ENCODE measurements at regions not wholly inside any gene's neighbourhood (a gene's known extent, or its start where the extent isn't known, plus 50 kb on each side); places are given as distances from the start of the nearest gene placed in this dataset.

DNA sequence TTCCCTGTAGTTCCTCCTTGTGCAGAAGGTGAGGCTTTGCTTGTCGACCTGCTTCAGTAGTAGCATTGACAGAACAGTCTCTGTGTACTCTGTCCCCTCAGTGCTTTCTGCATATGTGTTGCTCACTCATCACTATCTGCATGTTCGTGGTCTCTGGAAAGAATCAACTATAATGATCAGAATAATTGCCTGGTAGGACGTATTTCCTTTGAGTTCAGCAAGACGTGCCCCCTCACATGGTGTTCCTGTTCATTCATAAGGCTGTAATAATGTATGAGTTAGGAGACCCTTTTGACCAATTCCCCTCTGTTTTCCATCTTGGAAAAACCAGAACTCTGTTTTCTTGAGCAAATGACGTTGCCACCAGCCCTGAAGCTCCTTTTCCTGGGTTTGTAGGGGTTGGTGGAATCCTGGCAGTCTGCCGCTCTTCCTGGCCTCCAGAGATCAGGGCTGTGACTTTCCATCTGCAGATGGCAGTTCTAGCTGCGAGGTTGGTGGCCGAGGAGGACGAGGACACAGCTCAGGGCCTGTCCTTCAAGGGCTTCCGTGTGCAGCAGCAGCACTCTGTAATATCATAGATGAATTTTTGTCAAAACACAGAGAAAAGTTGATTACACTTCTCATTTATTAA lies 61.9 kb downstream of the EXOSC2 start:
- no peak for DNase-seq

DNA sequence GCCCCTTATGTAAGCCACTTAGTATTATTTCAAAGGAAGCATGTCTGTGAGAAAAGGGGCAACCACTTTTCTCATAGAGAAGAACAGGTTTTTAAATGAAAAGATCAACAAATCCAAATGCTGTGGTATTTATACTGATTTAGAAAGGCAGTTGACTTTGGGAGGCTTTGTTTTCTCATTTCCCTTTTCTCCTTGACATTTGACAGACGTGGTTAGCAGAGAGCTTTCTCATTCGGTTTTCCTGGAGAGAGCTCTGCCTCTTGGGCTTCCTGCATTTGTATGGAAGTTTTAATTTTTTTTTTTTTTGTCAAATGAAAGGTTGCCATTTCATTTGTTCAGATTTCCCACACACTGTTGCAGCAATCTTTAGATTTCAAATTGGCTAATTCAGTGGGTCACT lies 62.5 kb downstream of the EXOSC2 start:
- no peak for DNase-seq

DNA sequence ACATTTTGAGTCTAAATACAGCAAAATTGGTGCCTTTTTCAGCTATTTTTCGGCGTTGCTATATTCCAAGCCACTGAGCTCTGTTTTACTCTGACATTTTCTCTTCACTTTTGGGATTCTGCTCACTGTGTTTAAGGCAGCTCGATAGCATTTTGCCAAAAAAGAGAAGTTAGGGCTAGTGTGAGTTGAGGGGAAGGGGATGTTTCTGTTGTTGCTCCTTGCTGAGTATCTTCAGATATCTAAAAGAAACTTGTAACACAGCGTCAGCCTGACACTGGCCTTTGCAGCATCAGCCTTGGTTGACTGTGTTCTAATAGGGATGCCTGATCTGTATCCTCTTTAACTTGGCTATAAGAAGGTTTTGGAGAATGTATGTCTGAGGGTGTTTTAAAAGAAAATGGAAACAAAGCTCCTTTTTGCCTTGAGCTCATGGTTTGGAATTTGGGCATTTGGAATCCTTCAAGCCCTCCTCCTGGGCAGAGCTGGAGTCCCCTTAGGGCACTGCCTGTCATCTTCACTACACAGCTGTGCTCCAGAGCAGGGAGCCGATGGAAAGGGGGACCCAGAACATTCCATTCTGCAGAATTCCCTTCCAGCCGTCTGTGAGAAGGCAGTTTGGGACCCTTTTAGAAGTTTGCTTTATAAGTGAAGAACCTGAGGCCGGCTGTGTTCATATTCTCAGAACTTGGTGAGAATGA lies 63.0 kb downstream of the EXOSC2 start:
- DNase-seq, result no peak

- no peak for DNase-seq
Measured at GRCh38 chr9:130759738-130760137, 66.2 kb downstream of the EXOSC2 start.

DNA sequence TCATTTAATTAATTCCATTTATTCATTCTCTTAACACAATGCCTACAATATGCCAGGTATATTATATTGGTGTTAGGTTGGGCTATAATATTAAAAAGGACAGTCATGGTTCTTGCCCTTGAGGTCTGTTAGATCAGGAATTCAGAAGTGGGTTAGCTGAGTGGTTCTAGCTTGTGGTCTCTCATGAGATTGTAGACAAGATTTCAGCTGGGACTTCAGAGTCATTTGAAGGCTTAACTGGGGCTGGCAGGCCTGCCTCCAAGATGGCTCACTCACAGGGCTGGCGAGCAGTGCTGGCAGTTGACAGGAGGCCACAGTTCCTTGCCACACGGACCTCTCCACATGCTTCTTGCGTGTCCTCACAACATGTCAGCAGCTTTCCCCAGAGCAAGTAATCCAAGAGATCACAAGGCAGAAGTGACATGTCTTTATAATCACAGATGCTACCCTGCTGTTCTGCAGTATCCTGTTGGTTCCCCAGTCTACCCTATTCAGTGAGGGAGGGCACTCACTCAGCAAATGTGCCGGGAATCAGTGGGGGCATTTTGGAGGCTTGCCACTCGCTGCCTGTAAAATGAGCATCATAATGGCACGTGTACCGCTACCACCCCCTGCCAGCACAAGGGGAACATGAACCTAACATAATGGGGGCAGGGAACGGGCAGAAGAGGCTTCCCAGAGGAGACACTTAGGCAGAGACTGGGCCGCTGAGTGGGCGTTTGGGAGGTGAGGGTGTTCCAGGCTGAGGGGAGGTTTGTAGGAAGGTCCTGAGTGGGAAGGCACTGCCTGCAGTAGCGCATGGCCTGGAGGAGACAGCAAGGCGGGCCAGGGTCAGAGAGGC lies 70.0 kb downstream of the EXOSC2 start:
- DNase-seq, result no peak

DNA sequence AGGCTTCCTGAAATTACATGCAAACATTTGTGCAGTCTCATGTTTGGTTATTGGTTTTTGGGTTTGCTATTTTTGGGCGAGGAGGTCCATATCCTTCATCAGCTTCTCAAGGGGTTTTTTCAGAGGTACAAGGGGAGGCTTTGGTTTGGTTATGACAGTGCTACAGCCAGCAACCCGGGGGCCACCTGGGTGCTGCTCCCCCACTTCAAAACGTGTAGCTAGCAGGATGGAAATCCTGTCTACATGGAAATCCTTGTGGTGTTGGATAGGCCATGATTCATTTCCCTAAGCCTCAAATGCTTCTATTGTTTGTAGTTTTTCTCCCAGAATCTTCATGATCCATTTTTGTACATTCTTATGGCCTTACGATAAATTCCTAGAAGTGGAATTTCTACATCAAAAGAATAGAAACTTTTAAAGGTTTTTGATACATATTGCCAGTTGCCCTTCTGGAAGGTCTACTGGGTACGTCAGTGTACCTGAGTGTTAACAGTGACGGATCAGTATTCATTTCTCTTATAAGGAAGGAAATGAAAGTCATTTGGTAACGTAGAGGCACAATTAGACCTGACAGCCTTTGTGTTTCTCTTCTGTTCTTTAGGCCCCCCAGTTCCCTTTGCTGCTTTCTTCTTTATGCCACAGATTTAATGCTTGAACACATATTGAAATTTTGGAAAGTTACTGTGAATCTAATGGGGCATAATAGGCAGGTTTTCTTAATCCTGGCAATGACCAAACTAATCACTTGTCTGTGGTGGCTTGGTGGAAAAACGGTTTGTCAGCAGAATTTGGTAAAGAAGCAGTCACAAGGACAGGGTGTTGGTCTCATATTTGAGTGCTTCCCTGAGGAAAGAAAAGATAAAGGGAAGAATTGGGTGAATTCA lies 69.7 kb upstream of the ABL1 start:
- DNase-seq, result no peak

GRCh38 chr9:130766021-130766926 lies 68.8 kb upstream of the ABL1 start:
- DNase-seq, result no peak

DNA sequence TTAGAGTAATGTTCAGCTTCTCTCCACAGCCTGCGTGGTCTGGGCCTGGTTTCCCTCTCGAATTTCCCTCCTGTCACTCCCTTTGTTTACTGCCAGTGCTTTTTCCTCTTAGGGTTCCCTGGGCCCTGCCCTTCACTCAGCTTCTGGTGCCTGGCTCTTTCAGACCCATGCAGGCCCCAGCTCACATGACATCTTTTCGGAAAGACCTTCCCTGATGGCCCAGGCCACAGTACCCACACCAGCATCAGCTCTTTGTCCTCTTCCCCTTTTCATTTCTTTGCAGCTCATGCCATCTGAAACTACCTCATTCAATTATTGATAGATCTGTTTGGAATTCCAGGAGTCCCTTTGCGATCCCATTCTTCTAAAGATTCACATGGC lies 68.1 kb upstream of the ABL1 start:
- DNase-seq, result peak in 1 of 58 donors; percentile 4

GRCh38 chr9:130768265-130768664 lies 66.8 kb upstream of the ABL1 start:
- DNase-seq, result peak in 3 of 58 donors; percentile 6 to 10 (median 8)

- no peak for DNase-seq
Measured at GRCh38 chr9:130768891-130769403, 66.1 kb upstream of the ABL1 start.

DNA sequence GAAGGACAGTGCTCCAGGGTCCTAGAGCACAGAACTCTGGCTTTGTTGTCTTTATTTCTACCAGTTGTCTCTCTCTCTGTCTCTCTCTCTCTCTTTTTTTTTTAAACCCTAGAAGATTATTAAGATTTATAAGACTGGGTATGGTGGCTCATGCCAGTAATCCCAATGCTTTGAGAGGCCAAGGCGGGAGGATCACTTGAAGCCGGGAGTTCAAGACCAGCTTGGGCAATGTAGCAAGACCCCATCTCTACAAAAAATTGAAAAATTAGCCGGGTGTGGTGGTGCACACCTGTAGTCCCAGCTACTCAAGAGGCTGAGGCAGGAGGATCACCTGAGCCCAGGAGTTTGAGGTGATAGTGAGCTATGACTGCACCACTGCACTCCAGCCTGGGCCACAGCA lies 65.0 kb upstream of the ABL1 start:
- no peak for DNase-seq

DNA sequence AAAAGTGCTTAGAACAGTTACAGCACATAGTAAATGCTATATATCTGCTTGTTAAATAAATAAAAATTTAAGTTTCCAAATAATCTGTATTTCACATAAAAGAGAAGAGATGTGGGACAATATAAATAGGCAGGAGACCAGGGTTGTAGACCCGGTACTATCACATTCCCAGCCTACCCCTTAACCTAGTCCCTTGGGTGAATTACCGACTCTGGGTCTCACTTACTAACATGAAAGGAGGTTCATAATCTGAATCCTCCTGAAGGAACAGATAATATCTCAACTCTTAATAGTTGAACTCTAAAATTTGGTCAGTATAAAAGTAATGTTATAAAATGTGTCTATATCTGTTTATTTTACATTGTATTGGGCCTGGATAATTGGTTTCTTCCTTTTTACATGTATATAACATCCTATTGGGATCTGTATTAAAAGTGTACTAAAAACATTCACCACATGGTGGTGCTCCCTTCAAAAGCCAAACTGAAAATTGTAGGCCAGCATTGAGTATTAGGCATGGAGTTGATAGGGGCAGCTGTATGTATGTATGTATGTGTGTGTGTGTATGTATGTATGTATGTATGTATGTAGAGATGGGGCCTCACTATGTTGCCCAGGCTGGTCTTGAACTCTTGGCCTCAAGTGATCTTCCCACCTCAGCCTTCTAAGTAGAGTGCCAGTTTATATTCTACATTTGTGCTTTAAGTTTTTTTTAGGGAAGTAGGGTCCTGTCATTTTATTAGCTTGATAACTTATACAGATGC lies 64.2 kb upstream of the ABL1 start:
- DNase-seq, result peak in 2 of 58 donors; percentile 1 to 57

GRCh38 chr9:130772185-130772584 lies 62.9 kb upstream of the ABL1 start:
- DNase-seq, result no peak

DNA sequence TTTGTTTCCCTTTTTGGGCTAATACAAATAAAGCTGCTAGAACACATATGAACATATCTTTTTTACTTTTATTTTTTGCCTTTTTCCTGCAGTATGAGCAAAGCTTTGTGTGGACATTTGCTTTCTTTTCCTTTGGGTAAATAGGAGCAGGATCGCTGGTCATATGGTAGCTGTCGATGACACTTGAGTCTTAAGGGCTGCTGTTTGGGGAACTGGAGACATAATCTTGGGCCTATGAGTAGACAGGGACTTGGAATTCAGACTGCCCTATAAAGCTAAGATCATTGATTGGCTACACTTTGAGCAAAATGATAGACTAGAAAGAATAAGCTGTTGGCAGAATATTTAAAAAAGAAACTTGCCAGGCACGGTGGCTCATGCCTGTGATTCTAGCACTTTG lies 60.9 kb upstream of the ABL1 start:
- no peak for DNase-seq

DNA sequence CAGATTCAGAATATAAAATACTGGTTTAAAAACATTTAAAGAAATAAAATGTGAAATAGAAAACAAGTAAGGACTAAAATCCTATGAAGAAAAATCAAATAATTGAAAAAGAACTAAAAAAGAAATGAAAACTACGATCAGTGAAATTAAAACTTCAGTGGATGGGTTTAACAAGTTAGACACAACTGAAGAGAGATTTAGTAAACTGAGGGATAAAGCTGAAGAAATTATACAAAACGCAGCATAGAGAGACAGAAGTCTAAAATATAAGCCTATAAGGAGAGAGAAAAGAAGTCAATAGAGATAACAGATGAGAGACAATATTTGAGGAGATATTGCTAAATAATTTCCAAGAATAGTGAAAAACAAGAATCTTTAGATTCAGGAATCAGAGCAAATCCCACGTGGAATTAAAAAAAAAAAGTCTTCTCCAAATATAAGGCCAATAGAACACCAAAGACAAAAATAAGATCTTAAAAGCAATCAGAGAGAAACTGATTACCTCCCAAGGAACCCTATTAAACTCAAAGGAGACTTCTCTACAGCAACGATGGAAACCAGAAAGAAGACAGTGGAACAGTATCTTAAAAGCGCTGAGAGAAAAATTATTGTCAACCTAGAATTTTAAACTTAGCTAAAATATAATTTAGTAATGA lies 59.6 kb upstream of the ABL1 start:
- no peak for DNase-seq

GRCh38 chr9:130779153-130779855 lies 55.8 kb upstream of the ABL1 start:
- DNase-seq, result no peak

GRCh38 chr9:130780415-130780814 lies 54.6 kb upstream of the ABL1 start:
- DNase-seq, result no peak
